OCI-LY1 (cell line): ENCODE measurements at regions not wholly inside any gene's neighbourhood (a gene's known extent, or its start where the extent isn't known, plus 50 kb on each side); places are given as distances from the start of the nearest gene placed in this dataset.

Source experiments
- H2AFZ ChIP-seq: fragments of 200-600 bp; sonication (generic), shearing (Covaris generic); 2 replicates; pipeline ENCODE4 v1.6.0; 2014; ENCODE audit warnings: antibody characterized with exemption, mild to moderate bottlenecking, low read length
- H3F3A ChIP-seq: fragments of 200-600 bp; sonication (generic), shearing (Covaris generic); 2 replicates; pipeline ENCODE4 v1.6.0; 2014; ENCODE audit warnings: mild to moderate bottlenecking, antibody characterized with exemption, low read length, moderate library complexity; ENCODE audit not compliant: insufficient read depth
- H3K27ac ChIP-seq: fragments of 200-600 bp; sonication (generic); 2 replicates; pipeline ENCODE4 v1.5.1; 2014; ENCODE audit warnings: low read length, mixed run types, mild to moderate bottlenecking, low read depth; ENCODE audit not compliant: poor library complexity, severe bottlenecking
- H3K27me3 ChIP-seq: fragments of 200-600 bp; sonication (generic); 2 replicates; pipeline ENCODE4 v1.6.0; 2014; ENCODE audit warnings: antibody characterized with exemption, mild to moderate bottlenecking, low read length, moderate library complexity; ENCODE audit not compliant: insufficient read depth
- H3K36me3 ChIP-seq: fragments of 200-600 bp; sonication (generic); 2 replicates; pipeline ENCODE4 v1.6.1; 2014; ENCODE audit warnings: mild to moderate bottlenecking, antibody characterized with exemption, low read length, moderate library complexity, mixed read lengths; ENCODE audit not compliant: insufficient read depth
- H3K4me1 ChIP-seq: fragments of 200-600 bp; sonication (generic); 2 replicates; pipeline ENCODE4 v1.5.1; 2014; ENCODE audit warnings: mild to moderate bottlenecking, low read length, moderate library complexity; ENCODE audit not compliant: insufficient read depth, severe bottlenecking
- H3K4me2 ChIP-seq: fragments of 200-600 bp; sonication (generic), shearing (Covaris generic); 2 replicates; pipeline ENCODE4 v1.6.1; 2014; ENCODE audit warnings: low read length
- H3K4me3 ChIP-seq: fragments of 200-600 bp; sonication (generic); 2 replicates; pipeline ENCODE4 v1.5.1; 2014; ENCODE audit warnings: low read length, low read depth, mild to moderate bottlenecking, mixed read lengths; ENCODE audit not compliant: poor library complexity, severe bottlenecking
- H3K79me2 ChIP-seq: fragments of 200-600 bp; shearing (Covaris generic); 2 replicates; pipeline ENCODE4 v1.6.1; 2016; ENCODE audit warnings: mixed run types, low read length, mixed read lengths; ENCODE audit not compliant: insufficient read depth
- H3K9ac ChIP-seq: fragments of 200-600 bp; sonication (generic), shearing (Covaris generic); 2 replicates; pipeline ENCODE4 v1.6.1; 2014; ENCODE audit warnings: mild to moderate bottlenecking, low read length, mixed read lengths
- H3K9me2 ChIP-seq: fragments of 200-600 bp; sonication (generic), shearing (Covaris generic); 2 replicates; pipeline ENCODE4 v1.6.1; 2014; ENCODE audit warnings: low read depth, mild to moderate bottlenecking, low read length, mixed read lengths
- H3K9me3 ChIP-seq: fragments of 200-600 bp; shearing (Covaris generic); 2 replicates; pipeline ENCODE4 v1.6.1; 2014; ENCODE audit warnings: low read length, mixed read lengths
- H4K20me1 ChIP-seq: fragments of 200-600 bp; sonication (generic), shearing (Covaris generic); 2 replicates; pipeline ENCODE4 v1.6.0; 2016; ENCODE audit warnings: mild to moderate bottlenecking, low read length; ENCODE audit not compliant: insufficient read depth
- CTCF ChIP-seq: fragments of 200-600 bp; sonication (generic), shearing (Covaris generic); IDR thresholded peaks from 2 replicates; pipeline ENCODE4 v1.5.1; 2017; ENCODE audit warnings: mild to moderate bottlenecking, antibody characterized with exemption, low read length, moderate library complexity, mixed read lengths
- EZH2 ChIP-seq: fragments of 200-600 bp; sonication (generic), shearing (Covaris generic); IDR thresholded peaks from 2 replicates; pipeline ENCODE4 v1.8.0; 2017; ENCODE audit warnings: borderline replicate concordance, mixed run types, mild to moderate bottlenecking, antibody characterized with exemption, low read length, moderate library complexity, mixed read lengths

GRCh38 chr6:146944077-146944476 lies 260.1 kb upstream of the STXBP5 start:
- H3F3A ChIP-seq: no peaks in the 10 kb centered on the region
- TF ChIP-seq EZH2 (no peak), CTCF (no peak)
- no peaks in the 10 kb centered on the region for H4K20me1 ChIP-seq
- no peaks in the 10 kb centered on the region for H3K4me1 ChIP-seq
- H3K36me3 ChIP-seq: no peaks in the 10 kb centered on the region
- no peak overlapping the region for H3K9ac ChIP-seq
- no peaks in the 10 kb centered on the region for H3K27me3 ChIP-seq
- no peak overlapping the region for H3K4me3 ChIP-seq
- H2AFZ ChIP-seq: no peak overlapping the region
- H3K9me3 ChIP-seq: no peaks in the 10 kb centered on the region
- H3K79me2 ChIP-seq: no peaks in the 10 kb centered on the region
- no peak overlapping the region for H3K27ac ChIP-seq
- no peaks in the 10 kb centered on the region for H3K9me2 ChIP-seq
- no peak overlapping the region for H3K4me2 ChIP-seq

- Histone ChIP-seq H3F3A (no peaks in the 10 kb centered on the region), H3K4me1 (no peaks in the 10 kb centered on the region), H3K9me2 (no peaks in the 10 kb centered on the region), H2AFZ (no peak overlapping the region), H3K27ac (no peak overlapping the region), H3K9me3 (no peaks in the 10 kb centered on the region), H3K36me3 (no peaks in the 10 kb centered on the region), H3K9ac (no peak overlapping the region), H3K4me3 (no peak overlapping the region), H4K20me1 (no peaks in the 10 kb centered on the region), H3K27me3 (no peaks in the 10 kb centered on the region), H3K79me2 (no peaks in the 10 kb centered on the region), H3K4me2 (no peak overlapping the region)
- TF ChIP-seq CTCF (no peak), EZH2 (no peak)
Measured at GRCh38 chr6:146944809-146945208, 259.4 kb upstream of the STXBP5 start.

GRCh38 chr6:146946559-146946958 lies 257.7 kb upstream of the STXBP5 start:
- Histone ChIP-seq H3K36me3 (no peaks in the 10 kb centered on the region), H3K27ac (no peak overlapping the region), H3K9me2 (no peaks in the 10 kb centered on the region), H2AFZ (no peak overlapping the region), H4K20me1 (no peaks in the 10 kb centered on the region), H3K27me3 (no peaks in the 10 kb centered on the region), H3K4me3 (no peak overlapping the region), H3K4me2 (no peak overlapping the region), H3K79me2 (no peaks in the 10 kb centered on the region), H3K9me3 (no peaks in the 10 kb centered on the region), H3K9ac (no peak overlapping the region), H3F3A (no peaks in the 10 kb centered on the region), H3K4me1 (no peaks in the 10 kb centered on the region)
- TF ChIP-seq CTCF (no peak), EZH2 (no peak)
